ENCODE measurements at regions not wholly inside any gene's neighbourhood (a gene's known extent, or its start where the extent isn't known, plus 50 kb on each side); places are given as distances from the start of the nearest gene placed in this dataset.
"Not testable (repeated sequence)": the region's sequence is repeated elsewhere in the genome, so short reads cannot be mapped to it uniquely, and the experiment has no call there.

DNA sequence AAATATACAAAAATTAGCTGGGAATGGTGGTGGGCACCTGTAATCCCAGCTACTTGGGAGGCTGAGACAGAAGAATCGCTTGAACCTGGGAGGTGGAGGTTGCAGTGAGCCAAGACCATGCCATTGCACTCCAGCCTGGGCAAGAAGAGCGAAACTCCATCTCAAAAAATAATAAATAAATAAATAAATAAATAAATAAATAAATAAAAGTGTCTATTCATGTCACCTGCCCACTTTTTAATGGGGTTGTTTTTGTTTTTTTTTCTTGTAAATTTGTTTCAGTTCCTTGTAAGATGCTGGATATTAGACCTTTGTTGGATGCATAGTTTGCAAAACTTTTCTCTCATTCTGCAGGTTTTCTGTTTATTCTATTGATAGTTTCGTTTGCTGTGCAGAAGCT lies 71.9 kb upstream of the KCNAB1 start:
- not testable (repeated sequence) for DNase-seq (ENCODE audit: low read depth in 2 of 2)

DNA sequence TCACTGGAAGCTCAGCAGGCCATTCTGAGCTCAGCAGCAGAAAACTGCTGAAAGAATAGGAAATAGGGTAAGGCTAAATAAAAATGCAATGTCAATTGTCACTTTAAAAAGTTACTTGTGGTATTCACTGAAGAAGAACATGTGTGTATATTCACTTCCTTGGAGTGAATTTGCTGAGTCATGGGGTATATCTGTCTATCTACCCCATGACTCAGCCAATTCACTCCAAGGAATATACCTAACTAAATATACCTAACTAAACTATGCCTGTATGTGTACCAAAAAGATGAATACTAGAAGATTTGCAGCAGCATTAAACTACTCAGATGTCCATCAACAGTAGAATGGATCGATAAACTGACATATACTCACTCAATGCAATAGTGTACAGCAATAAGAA lies 69.5 kb upstream of the KCNAB1 start:
- DNase-seq (ENCODE audit: low read depth in 2 of 2) = no peak

DNA sequence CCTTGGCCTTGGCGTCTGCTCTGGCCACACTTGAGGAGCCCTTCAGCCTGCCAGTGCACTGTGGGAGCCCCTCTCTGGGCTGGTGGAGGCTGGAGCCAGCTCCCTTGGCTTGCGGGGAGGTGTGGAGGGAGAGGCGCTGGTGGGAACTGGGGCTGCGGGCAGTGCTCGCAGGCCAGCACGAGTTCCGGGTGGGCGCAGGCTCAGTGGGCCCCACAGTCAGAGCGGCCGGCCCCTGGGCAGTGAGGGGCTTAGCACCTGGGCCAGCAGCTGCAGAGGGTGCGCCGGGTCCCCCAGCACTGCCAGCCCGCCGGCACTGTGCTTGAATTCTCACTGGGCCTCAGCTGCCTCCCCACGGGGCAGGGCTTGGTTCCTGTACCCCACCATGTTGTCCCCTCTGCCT lies 68.7 kb upstream of the KCNAB1 start:
- no peak for DNase-seq (ENCODE audit: low read depth in 2 of 2)

- DNase-seq (ENCODE audit: low read depth in 2 of 2) = no peak
Measured at GRCh38 chr3:156052115-156052514, 68.3 kb upstream of the KCNAB1 start.

DNA sequence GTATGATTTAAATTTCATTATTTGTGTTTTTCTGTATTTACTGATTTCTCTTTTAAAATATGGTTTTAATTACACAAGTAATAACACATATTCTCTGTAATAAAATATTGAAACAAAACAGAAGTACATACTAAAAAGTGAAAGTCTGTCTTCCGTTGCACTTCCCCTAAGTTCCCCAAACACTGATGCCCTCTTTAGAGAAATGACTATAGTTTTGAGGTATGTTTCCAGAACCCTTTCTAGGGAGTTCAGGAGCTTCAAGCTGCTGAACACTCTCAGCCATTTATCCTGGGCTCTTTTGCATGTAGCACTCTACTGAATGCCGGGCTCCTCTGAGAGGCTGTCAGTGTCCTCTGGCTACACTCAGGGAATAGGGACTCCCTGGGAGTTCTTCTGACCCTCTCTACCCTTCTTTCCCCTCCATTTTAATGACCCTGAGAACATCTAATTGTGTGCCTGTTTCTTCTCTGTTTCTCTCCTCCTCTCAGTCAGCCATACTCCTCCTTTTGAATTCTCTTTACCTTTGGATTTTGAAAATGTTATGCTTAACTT lies 60.4 kb upstream of the KCNAB1 start:
- no peak for DNase-seq (ENCODE audit: low read depth in 2 of 2)

GRCh38 chr3:156068151-156068550 lies 52.2 kb upstream of the KCNAB1 start:
- DNase-seq (ENCODE audit: low read depth in 2 of 2) = not testable (repeated sequence)

GRCh38 chr3:156070028-156070427 lies 50.4 kb upstream of the KCNAB1 start:
- no peak for DNase-seq (ENCODE audit: low read depth in 2 of 2)

Data from activated CD8-positive, alpha-beta memory T cell treated with anti-CD3 and anti-CD28 coated beads for 4 hours (primary cell).